ENCODE measurements at regions not wholly inside any gene's neighbourhood (a gene's known extent, or its start where the extent isn't known, plus 50 kb on each side); places are given as distances from the start of the nearest gene placed in this dataset.

DNA sequence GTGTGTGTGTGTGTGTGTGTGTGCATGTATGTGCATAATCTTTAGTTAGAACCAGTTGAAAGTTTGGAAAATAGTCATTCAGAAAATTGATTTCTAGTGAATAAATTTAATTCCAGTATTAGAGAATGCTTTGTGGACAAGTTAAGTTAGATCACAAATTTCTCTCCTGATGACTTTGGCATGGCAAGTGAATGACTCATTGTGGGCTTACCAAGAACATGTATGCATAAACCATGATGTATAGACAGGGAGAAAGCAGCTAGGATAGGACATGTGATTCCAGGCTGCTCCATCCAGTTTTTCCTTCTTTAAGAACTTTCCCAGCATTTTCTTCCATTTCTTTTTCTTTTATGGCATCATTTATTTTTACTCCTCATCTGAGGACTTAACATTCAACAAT, 85.7 kb upstream of the SGCD start:
- H3K4me3 ChIP-seq: no peak overlapping the region
- DNase-seq (ENCODE audit: extremely low read depth in 1 of 4, low spot score in 3 of 4) (no peak), ATAC-seq (no peak), FAIRE-seq (no peak)
- no peaks in the 10 kb centered on the region for H3K9me3 ChIP-seq (replicated peaks; ENCODE audit: control insufficient read depth, insufficient read depth, low read depth, low read length)
- no TSS peak for BruUV-seq (replicated peaks)
- H4K20me1 ChIP-seq (replicated peaks; ENCODE audit: control insufficient read depth, insufficient read depth, low read length): no peaks in the 10 kb centered on the region
- H2AFZ ChIP-seq (ENCODE audit: low read depth, low read length): no peak overlapping the region
- no peak overlapping the region for H3K9ac ChIP-seq (ENCODE audit: insufficient read depth in 1 of 2, low read depth in 2 of 2, low read length in 2 of 2)
- no peak for TF ChIP-seq HNRNPK (IDR thresholded peaks at IDR 0.05; ENCODE audit: low read depth, low read length, poor library complexity, severe bottlenecking)
- TF ChIP-seq HLTF (IDR thresholded peaks at IDR 0.05): no peak
- TF ChIP-seq PHB2 (IDR thresholded peaks at IDR 0.05; ENCODE audit: low read depth): no peak
- TF ChIP-seq, protein P1, sequence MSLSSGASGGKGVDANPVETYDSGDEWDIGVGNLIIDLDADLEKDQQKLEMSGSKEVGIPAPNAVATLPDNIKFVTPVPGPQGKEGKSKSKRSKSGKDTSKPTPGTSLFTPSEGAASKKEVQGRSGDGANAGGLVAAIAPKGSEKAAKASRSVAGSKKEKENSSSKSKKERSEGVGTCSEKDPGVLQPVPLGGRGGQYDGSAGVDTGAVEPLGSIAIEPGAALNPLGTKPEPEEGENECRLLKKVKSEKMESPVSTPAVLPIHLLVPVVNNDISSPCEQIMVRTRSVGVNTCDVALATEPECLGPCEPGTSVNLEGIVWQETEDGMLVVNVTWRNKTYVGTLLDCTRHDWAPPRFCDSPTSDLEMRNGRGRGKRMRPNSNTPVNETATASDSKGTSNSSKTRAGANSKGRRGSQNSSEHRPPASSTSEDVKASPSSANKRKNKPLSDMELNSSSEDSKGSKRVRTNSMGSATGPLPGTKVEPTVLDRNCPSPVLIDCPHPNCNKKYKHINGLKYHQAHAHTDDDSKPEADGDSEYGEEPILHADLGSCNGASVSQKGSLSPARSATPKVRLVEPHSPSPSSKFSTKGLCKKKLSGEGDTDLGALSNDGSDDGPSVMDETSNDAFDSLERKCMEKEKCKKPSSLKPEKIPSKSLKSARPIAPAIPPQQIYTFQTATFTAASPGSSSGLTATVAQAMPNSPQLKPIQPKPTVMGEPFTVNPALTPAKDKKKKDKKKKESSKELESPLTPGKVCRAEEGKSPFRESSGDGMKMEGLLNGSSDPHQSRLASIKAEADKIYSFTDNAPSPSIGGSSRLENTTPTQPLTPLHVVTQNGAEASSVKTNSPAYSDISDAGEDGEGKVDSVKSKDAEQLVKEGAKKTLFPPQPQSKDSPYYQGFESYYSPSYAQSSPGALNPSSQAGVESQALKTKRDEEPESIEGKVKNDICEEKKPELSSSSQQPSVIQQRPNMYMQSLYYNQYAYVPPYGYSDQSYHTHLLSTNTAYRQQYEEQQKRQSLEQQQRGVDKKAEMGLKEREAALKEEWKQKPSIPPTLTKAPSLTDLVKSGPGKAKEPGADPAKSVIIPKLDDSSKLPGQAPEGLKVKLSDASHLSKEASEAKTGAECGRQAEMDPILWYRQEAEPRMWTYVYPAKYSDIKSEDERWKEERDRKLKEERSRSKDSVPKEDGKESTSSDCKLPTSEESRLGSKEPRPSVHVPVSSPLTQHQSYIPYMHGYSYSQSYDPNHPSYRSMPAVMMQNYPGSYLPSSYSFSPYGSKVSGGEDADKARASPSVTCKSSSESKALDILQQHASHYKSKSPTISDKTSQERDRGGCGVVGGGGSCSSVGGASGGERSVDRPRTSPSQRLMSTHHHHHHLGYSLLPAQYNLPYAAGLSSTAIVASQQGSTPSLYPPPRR (CRISPR knock-in tag; IDR thresholded peaks at IDR 0.05; ENCODE audit: borderline replicate concordance): no peak
- no peak for TF ChIP-seq SPI1 (IDR thresholded peaks at IDR 0.05; ENCODE audit: borderline replicate concordance, low read depth, low read length)
- TF ChIP-seq, protein P2, sequence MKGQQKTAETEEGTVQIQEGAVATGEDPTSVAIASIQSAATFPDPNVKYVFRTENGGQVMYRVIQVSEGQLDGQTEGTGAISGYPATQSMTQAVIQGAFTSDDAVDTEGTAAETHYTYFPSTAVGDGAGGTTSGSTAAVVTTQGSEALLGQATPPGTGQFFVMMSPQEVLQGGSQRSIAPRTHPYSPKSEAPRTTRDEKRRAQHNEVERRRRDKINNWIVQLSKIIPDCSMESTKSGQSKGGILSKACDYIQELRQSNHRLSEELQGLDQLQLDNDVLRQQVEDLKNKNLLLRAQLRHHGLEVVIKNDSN (CRISPR knock-in tag; IDR thresholded peaks at IDR 0.05): no peak
- no peak for TF ChIP-seq ZNF668 (CRISPR knock-in tag; IDR thresholded peaks at IDR 0.05)
- TF ChIP-seq MCM5 (IDR thresholded peaks at IDR 0.05; ENCODE audit: low read depth): no peak
- TF ChIP-seq NCOA4 (IDR thresholded peaks at IDR 0.05; ENCODE audit: partially characterized antibody): no peak
- no peaks in the 10 kb centered on the region for H3K27me3 ChIP-seq (ENCODE audit: control insufficient read depth in 2 of 2, insufficient read depth in 2 of 2, low read length in 2 of 2)
- CTCF ChIA-PET (ENCODE audit: low intra/inter-chr PET ratio): no interaction called here
- no peak overlapping the region for H3K4me2 ChIP-seq (ENCODE audit: insufficient read depth, low read length)
- in situ Hi-C loops (cut with MboI): no loop called here
- H3K27ac ChIP-seq (ENCODE audit: extremely low read depth, low read depth, low read length): no peak overlapping the region
- no peaks in the 10 kb centered on the region for H3K9me1 ChIP-seq (ENCODE audit: control insufficient read depth, insufficient read depth, low read length)
- no peaks in the 10 kb centered on the region for H3K79me2 ChIP-seq (ENCODE audit: control insufficient read depth, insufficient read depth, low read length)
- POLR2A ChIA-PET: no interaction called here
- intact Hi-C loops (cut with micrococcal nuclease): no loop called here
- no peaks in the 10 kb centered on the region for H3K36me3 ChIP-seq (ENCODE audit: control insufficient read depth, insufficient read depth, low read length)
- H3K4me1 ChIP-seq (replicated peaks in 1 of 2; ENCODE audit: control insufficient read depth in 2 of 2, insufficient read depth in 2 of 2, low read length in 2 of 2): no peaks in the 10 kb centered on the region
